DMS 273 (cell line): ENCODE measurements at regions not wholly inside any gene's neighbourhood (a gene's known extent, or its start where the extent isn't known, plus 50 kb on each side); places are given as distances from the start of the nearest gene placed in this dataset.
"Not testable (repeated sequence)": the region's sequence is repeated elsewhere in the genome, so short reads cannot be mapped to it uniquely, and the experiment has no call there.

ENCODE experiments used
- DNase-seq: peaks from one replicate; lab custom pipeline; 2025; ENCODE audit not compliant: unreplicated experiment; lab: John Stamatoyannopoulos, UW

- DNase-seq: no peak
These were observed 111.7 kb downstream of the PDGFA start for GRCh38 chr7:407721-408539.

GRCh38 chr7:408751-409311 is 110.8 kb downstream of the PDGFA start:
- DNase-seq: no peak

- DNase-seq: no peak
These were observed 110.0 kb downstream of the PDGFA start for GRCh38 chr7:409339-410281.

- no peak for DNase-seq
These were observed 109.2 kb downstream of the PDGFA start for GRCh38 chr7:410395-410910.

GRCh38 chr7:411116-411515 is 108.5 kb downstream of the PDGFA start:
- not testable (repeated sequence) for DNase-seq

- no peak for DNase-seq
These were observed 107.9 kb downstream of the PDGFA start for GRCh38 chr7:411677-412312.

- no peak for DNase-seq
These were observed 107.3 kb downstream of the PDGFA start for GRCh38 chr7:412313-412710.

- DNase-seq: no peak
These were observed 104.7 kb downstream of the PDGFA start for GRCh38 chr7:414681-415560.

- DNase-seq: no peak
These were observed 103.8 kb downstream of the PDGFA start for GRCh38 chr7:415646-416525.

GRCh38 chr7:416761-417624 is 102.7 kb downstream of the PDGFA start:
- DNase-seq: no peak

- no peak for DNase-seq
These were observed 102.1 kb downstream of the PDGFA start for GRCh38 chr7:417625-417889.

GRCh38 chr7:417973-418601 is 101.6 kb downstream of the PDGFA start:
- no peak for DNase-seq

- DNase-seq: no peak
These were observed 100.9 kb downstream of the PDGFA start for GRCh38 chr7:418636-419280.

- no peak for DNase-seq
These were observed 99.2 kb downstream of the PDGFA start for GRCh38 chr7:420142-421093.

GRCh38 chr7:421136-421991 is 98.3 kb downstream of the PDGFA start:
- DNase-seq: no peak
